Naive thymus-derived CD4-positive, alpha-beta T cell (primary cell): ENCODE measurements at regions not wholly inside any gene's neighbourhood (a gene's known extent, or its start where the extent isn't known, plus 50 kb on each side); places are given as distances from the start of the nearest gene placed in this dataset.
A peak's percentile ranks its signal among the peaks of the same experiment; 100 is the strongest.
"Not testable (repeated sequence)": the region's sequence is repeated elsewhere in the genome, so short reads cannot be mapped to it uniquely, and the experiment has no call there.

Experiments used
- ATAC-seq: fragments of 150-1000 bp; cut with Tn5 transposase; 2 replicates; pipeline ENCODE4 v1.10.0; 2021; ENCODE audit warnings: mild to moderate bottlenecking, moderate library complexity
- CTCF ChIA-PET: fragments of 350-600 bp; sonication (Branson Sonifier 250); formaldehyde crosslinking; loops from one replicate; lab custom pipeline; 2021; ENCODE audit warnings: antibody characterized with exemption; lab: Charles Lee
- POLR2A ChIA-PET: fragments of 350-600 bp; sonication (Branson Sonifier 250); formaldehyde crosslinking; loops from one replicate; lab custom pipeline; 2021; ENCODE audit warnings: antibody characterized with exemption, inconsistent platforms; lab: Charles Lee
- DNase-seq, 9 donors: peaks; one replicate each; pipeline versions ENCODE4 v3.0.0 to v3.0.0-alpha.2; 2020 to 2022; ENCODE audit warnings: mixed read lengths in 1 of 9
- H3K27ac ChIP-seq: one replicate; pipeline ENCODE4 v1.7.0; 2013; ENCODE audit warnings: mild to moderate bottlenecking, low read depth, low read length, moderate library complexity
- H3K27me3 ChIP-seq, 2 donors: one replicate each; pipeline ENCODE4 v1.7.0; 2013; ENCODE audit warnings: low read length in 2 of 2, mild to moderate bottlenecking in 2 of 2, moderate library complexity in 2 of 2; ENCODE audit not compliant: control insufficient read depth in 2 of 2, insufficient read depth in 2 of 2
- H3K36me3 ChIP-seq, 3 experiments: 1 replicate in 2 of 3; 2 replicates in 1 of 3; pipeline ENCODE4 v1.7.0; 2013; ENCODE audit warnings: low read length in 3 of 3, mild to moderate bottlenecking in 3 of 3, moderate library complexity in 1 of 3; ENCODE audit not compliant: insufficient read depth in 3 of 3, control insufficient read depth in 2 of 3
- H3K4me1 ChIP-seq, 2 donors: one replicate each; pipeline ENCODE4 v1.7.0; 2013; ENCODE audit warnings: low read length in 2 of 2, mild to moderate bottlenecking in 2 of 2, moderate library complexity in 1 of 2; ENCODE audit not compliant: control insufficient read depth in 2 of 2, insufficient read depth in 2 of 2
- H3K4me3 ChIP-seq: 2 replicates; pipeline ENCODE4 v1.7.0; 2013; ENCODE audit warnings: mild to moderate bottlenecking, low read length
- H3K9me3 ChIP-seq, 3 experiments: 1 replicate in 2 of 3; 2 replicates in 1 of 3; pipeline ENCODE4 v1.7.0; 2013; ENCODE audit warnings: low read length in 3 of 3; ENCODE audit not compliant: control insufficient read depth in 2 of 3
- H3K27ac Mint-ChIP-seq, 9 donors: one replicate each; pipeline ENCODE4 v1.8.0; 2020 to 2022; ENCODE audit warnings: mixed read lengths in 9 of 9, mild to moderate bottlenecking in 8 of 9, moderate library complexity in 5 of 9, inconsistent platforms in 2 of 9
- H3K27me3 Mint-ChIP-seq, 5 donors: one replicate each; pipeline ENCODE4 v1.8.0; 2021 to 2022; ENCODE audit warnings: mixed read lengths in 5 of 5, mild to moderate bottlenecking in 1 of 5
- H3K36me3 Mint-ChIP-seq, 5 donors: one replicate each; pipeline ENCODE4 v1.8.0; 2020 to 2022; ENCODE audit warnings: mixed read lengths in 5 of 5, mild to moderate bottlenecking in 3 of 5, inconsistent platforms in 1 of 5
- H3K4me1 Mint-ChIP-seq, 7 donors: one replicate each; pipeline ENCODE4 v1.8.0; 2020 to 2022; ENCODE audit warnings: mixed read lengths in 7 of 7, mild to moderate bottlenecking in 3 of 7, inconsistent platforms in 1 of 7
- H3K4me3 Mint-ChIP-seq, 10 donors: one replicate each; pipeline ENCODE4 v1.8.0; 2020 to 2022; ENCODE audit warnings: mild to moderate bottlenecking in 10 of 10, mixed read lengths in 10 of 10, moderate library complexity in 6 of 10, inconsistent platforms in 2 of 10
- H3K9me3 Mint-ChIP-seq, 11 donors: one replicate each; pipeline ENCODE4 v1.8.0; 2020 to 2022; ENCODE audit warnings: mixed read lengths in 11 of 11, mild to moderate bottlenecking in 4 of 11, inconsistent platforms in 1 of 11, moderate library complexity in 1 of 11
- intact Hi-C, 2 donors: fragments of 100-400 bp; cut with micrococcal nuclease; formaldehyde crosslinking; loops; one replicate each; pipeline ENCODE4 v1.15.1; 2023

- H3K27me3 Mint-ChIP-seq = no peaks in the 10 kb centered on the region
- H3K36me3 Mint-ChIP-seq = peaks cover 0 to 17% (median 0%) of the 10 kb centered on the region in 5 donors
- no peaks in the 10 kb centered on the region for H3K27me3 ChIP-seq
- intact Hi-C loops = loop anchor here (1.0 to 5.0 kb wide), 8 partner anchors 36 to 413 kb away; partner anchors contain the start of gene SIPA1L1 (in 1 of the 2)
- no peaks in the 10 kb centered on the region for H3K36me3 ChIP-seq
- DNase-seq (peak; percentile 8 to 81 (median 54)), ATAC-seq (peak; percentile 92)
- peaks cover 37 to 85% (median 68%) of the 10 kb centered on the region in 7 donors for H3K4me1 Mint-ChIP-seq
- H3K9me3 ChIP-seq = no peaks in the 10 kb centered on the region
- ChIA-PET CTCF (no interaction called here), POLR2A (interaction anchor here (0.6 to 0.9 kb wide), 2 partner anchors 202 to 233 kb away, joined by 3 to 4 read pairs; no protein-coding TSS in a partner anchor)
- no peaks in the 10 kb centered on the region for H3K9me3 Mint-ChIP-seq
- H3K4me1 ChIP-seq = peaks cover 30 to 43% of the 10 kb centered on the region in 2 donors
- peak overlapping the region; percentile 70 to 88 (median 82) for H3K4me3 Mint-ChIP-seq
- H3K4me3 ChIP-seq = peak overlapping the region; percentile 43
- peak overlapping the region; percentile 91 to 99 (median 94) for H3K27ac Mint-ChIP-seq
- H3K27ac ChIP-seq = peak overlapping the region; percentile 82
These were observed 376.3 kb upstream of the RGS6 start for GRCh38 chr14:71555654-71556559.

- CTCF ChIA-PET = no interaction called here
- ATAC-seq (no peak), DNase-seq (no peak)
- Mint-ChIP-seq H3K9me3 (no peaks in the 10 kb centered on the region), H3K27ac (peak overlapping the region; percentile 91 to 99 (median 94)), H3K4me1 (peaks cover 34 to 77% (median 60%) of the 10 kb centered on the region in 7 donors), H3K4me3 (peak overlapping the region in 7 of 10 donors; percentile 24 to 88 (median 79)), H3K27me3 (no peaks in the 10 kb centered on the region), H3K36me3 (peaks cover 0 to 13% (median 0%) of the 10 kb centered on the region in 5 donors)
- Histone ChIP-seq H3K27me3 (no peaks in the 10 kb centered on the region), H3K9me3 (no peaks in the 10 kb centered on the region), H3K27ac (peak overlapping the region; percentile 82), H3K4me1 (peaks cover 30 to 43% of the 10 kb centered on the region in 2 donors), H3K36me3 (no peaks in the 10 kb centered on the region), H3K4me3 (no peak overlapping the region)
- intact Hi-C loops = loop anchor here (5.0 kb wide), 2 partner anchors 36 to 101 kb away; no protein-coding TSS in a partner anchor
- POLR2A ChIA-PET = interaction anchor here (0.9 kb wide), 1 partner anchor 203 kb away, joined by 4 read pairs; no protein-coding TSS in a partner anchor
These were observed 375.5 kb upstream of the RGS6 start for GRCh38 chr14:71556730-71557129.

GRCh38 chr14:71557351-71557750 is 374.9 kb upstream of the RGS6 start:
- Histone ChIP-seq H3K4me1 (peaks cover 30 to 43% of the 10 kb centered on the region in 2 donors), H3K9me3 (no peaks in the 10 kb centered on the region), H3K27ac (no peak overlapping the region), H3K27me3 (no peaks in the 10 kb centered on the region), H3K4me3 (no peak overlapping the region), H3K36me3 (no peaks in the 10 kb centered on the region)
- Mint-ChIP-seq H3K4me1 (peaks cover 32 to 73% (median 59%) of the 10 kb centered on the region in 7 donors), H3K27me3 (no peaks in the 10 kb centered on the region), H3K4me3 (peak overlapping the region in 5 of 10 donors; percentile 10 to 88 (median 39)), H3K27ac (peak overlapping the region in 8 of 9 donors; percentile 76 to 99 (median 94)), H3K9me3 (no peaks in the 10 kb centered on the region), H3K36me3 (peaks cover 0 to 13% (median 0%) of the 10 kb centered on the region in 5 donors)
- POLR2A ChIA-PET = no interaction called here
- DNase-seq = no peak
- intact Hi-C loops = loop anchor here (5.0 kb wide), 2 partner anchors 35 to 100 kb away; no protein-coding TSS in a partner anchor
- CTCF ChIA-PET = no interaction called here
- ATAC-seq = no peak

- DNase-seq, H3K4me3 Mint-ChIP-seq, H3K27me3 ChIP-seq, H3K27ac ChIP-seq, H3K27me3 Mint-ChIP-seq, CTCF ChIA-PET, H3K4me3 ChIP-seq, H3K36me3 ChIP-seq, ATAC-seq, H3K36me3 Mint-ChIP-seq, H3K9me3 Mint-ChIP-seq, H3K9me3 ChIP-seq: not testable (repeated sequence)
- H3K4me1 ChIP-seq = peaks cover 25 to 31% of the 10 kb centered on the region in 2 donors
- intact Hi-C loops = loop anchor here (5.0 kb wide), 2 partner anchors 33 to 98 kb away; no protein-coding TSS in a partner anchor
- POLR2A ChIA-PET = interaction anchor here (0.7 kb wide), 1 partner anchor 114 kb away, joined by 5 read pairs; no protein-coding TSS in a partner anchor
- H3K4me1 Mint-ChIP-seq = peaks cover 24 to 58% (median 46%) of the 10 kb centered on the region in 7 donors
- peak overlapping the region in 1 of 9 donors; percentile 62 for H3K27ac Mint-ChIP-seq
These were observed 373.3 kb upstream of the RGS6 start for GRCh38 chr14:71558943-71559342.

- POLR2A ChIA-PET = interaction anchor here (0.6 kb wide), 1 partner anchor 1930 kb away, joined by 3 read pairs; no protein-coding TSS in a partner anchor
- H3K36me3 Mint-ChIP-seq = peaks cover 0 to 13% (median 3%) of the 10 kb centered on the region in 5 donors
- intact Hi-C loops = no loop called here
- H3K4me3 Mint-ChIP-seq = no peak overlapping the region
- H3K27me3 Mint-ChIP-seq = no peaks in the 10 kb centered on the region
- peaks cover 0 to 1% (median 0%) of the 10 kb centered on the region in 11 donors for H3K9me3 Mint-ChIP-seq
- ATAC-seq (no peak), DNase-seq (no peak)
- H3K4me1 Mint-ChIP-seq = peaks cover 13 to 40% (median 27%) of the 10 kb centered on the region in 7 donors
- Histone ChIP-seq H3K27me3 (no peaks in the 10 kb centered on the region), H3K36me3 (no peaks in the 10 kb centered on the region), H3K4me1 (peaks cover 13 to 18% of the 10 kb centered on the region in 2 donors), H3K27ac (no peak overlapping the region), H3K9me3 (no peaks in the 10 kb centered on the region), H3K4me3 (no peak overlapping the region)
- CTCF ChIA-PET = no interaction called here
- peak overlapping the region in 1 of 9 donors; percentile 23 for H3K27ac Mint-ChIP-seq
These were observed 371.5 kb upstream of the RGS6 start for GRCh38 chr14:71560751-71561150.

GRCh38 chr14:71563492-71564153 is 368.6 kb upstream of the RGS6 start:
- peaks cover 0 to 1% (median 0%) of the 10 kb centered on the region in 11 donors for H3K9me3 Mint-ChIP-seq
- Histone ChIP-seq H3K9me3 (no peaks in the 10 kb centered on the region), H3K4me3 (no peak overlapping the region), H3K27me3 (no peaks in the 10 kb centered on the region), H3K36me3 (no peaks in the 10 kb centered on the region), H3K27ac (no peak overlapping the region), H3K4me1 (peaks cover 0 to 4% of the 10 kb centered on the region in 2 donors)
- intact Hi-C loops = no loop called here
- ATAC-seq (no peak), DNase-seq (no peak)
- peaks cover 0 to 10% (median 3%) of the 10 kb centered on the region in 5 donors for H3K36me3 Mint-ChIP-seq
- H3K4me1 Mint-ChIP-seq = peaks cover 0 to 18% (median 7%) of the 10 kb centered on the region in 7 donors
- no peak overlapping the region for H3K4me3 Mint-ChIP-seq
- CTCF ChIA-PET = no interaction called here
- H3K27ac Mint-ChIP-seq = peak overlapping the region in 1 of 9 donors; percentile 47
- H3K27me3 Mint-ChIP-seq = no peaks in the 10 kb centered on the region
- POLR2A ChIA-PET = interaction anchor here (0.6 to 1.0 kb wide), 2 partner anchors 19 to 25 kb away, joined by 3 read pairs; no protein-coding TSS in a partner anchor
